Endothelial cell (in vitro differentiated cells): ENCODE measurements at regions not wholly inside any gene's neighbourhood (a gene's known extent, or its start where the extent isn't known, plus 50 kb on each side); places are given as distances from the start of the nearest gene placed in this dataset.

ENCODE experiments used
- DNase-seq: peaks from one replicate; pipeline ENCODE4 v3.0.0; 2021; ENCODE audit warnings: low spot score
- H3K27ac Mint-ChIP-seq: one replicate; pipeline ENCODE4 v1.8.0; 2021; ENCODE audit warnings: mixed read lengths, inconsistent platforms; ENCODE audit not compliant: unreplicated experiment
- H3K27me3 Mint-ChIP-seq: one replicate; pipeline ENCODE4 v1.8.0; 2021; ENCODE audit warnings: mild to moderate bottlenecking, moderate library complexity, mixed read lengths, inconsistent platforms; ENCODE audit not compliant: unreplicated experiment
- H3K36me3 Mint-ChIP-seq: one replicate; pipeline ENCODE4 v1.8.0; 2021; ENCODE audit warnings: mild to moderate bottlenecking, low read depth, mixed read lengths, inconsistent platforms; ENCODE audit not compliant: unreplicated experiment
- H3K4me1 Mint-ChIP-seq: one replicate; pipeline ENCODE4 v1.8.0; 2021; ENCODE audit warnings: mild to moderate bottlenecking, mixed read lengths, inconsistent platforms; ENCODE audit not compliant: unreplicated experiment
- H3K4me3 Mint-ChIP-seq: one replicate; pipeline ENCODE4 v1.8.0; 2021; ENCODE audit warnings: mild to moderate bottlenecking, mixed read lengths, inconsistent platforms; ENCODE audit not compliant: unreplicated experiment
- H3K9me3 Mint-ChIP-seq: one replicate; pipeline ENCODE4 v1.8.0; 2021; ENCODE audit warnings: mixed read lengths, inconsistent platforms; ENCODE audit not compliant: unreplicated experiment
- CTCF ChIP-seq: fragments of 200-600 bp; sonication (generic); IDR thresholded peaks from one replicate; pipeline ENCODE4 v1.5.0; 2021; ENCODE audit warnings: antibody characterized with exemption; ENCODE audit not compliant: unreplicated experiment

- Mint-ChIP-seq H3K27ac (no peak overlapping the region), H3K9me3 (no peaks in the 10 kb centered on the region), H3K4me3 (no peak overlapping the region), H3K27me3 (no peaks in the 10 kb centered on the region), H3K4me1 (peaks cover 10% of the 10 kb centered on the region), H3K36me3 (no peaks in the 10 kb centered on the region)
- no peak for TF ChIP-seq CTCF
- DNase-seq = no peak
These were observed 468.5 kb upstream of the MKI67 start for GRCh38 chr10:128594688-128595087.

DNA sequence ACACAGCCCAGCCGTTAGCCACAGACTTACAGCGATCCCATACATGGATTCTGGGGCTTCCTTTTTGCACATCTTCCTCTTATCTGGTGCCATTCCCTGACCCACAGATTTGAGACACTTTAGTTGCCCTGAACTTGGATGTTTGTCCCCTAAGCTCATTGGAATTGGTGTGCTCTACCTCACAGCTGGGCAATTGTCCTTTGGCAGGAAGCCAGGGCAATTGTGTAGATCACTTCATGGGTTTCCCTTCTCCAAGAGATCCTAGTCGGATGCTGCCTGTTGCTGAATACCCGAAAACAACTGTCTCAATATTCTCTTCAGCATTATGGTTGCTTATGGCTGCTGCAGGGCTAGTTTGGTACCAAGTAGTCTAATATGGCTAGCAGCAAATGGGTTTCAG is 470.7 kb upstream of the MKI67 start:
- no peak for TF ChIP-seq CTCF
- Mint-ChIP-seq H3K27me3 (no peaks in the 10 kb centered on the region), H3K27ac (no peak overlapping the region), H3K4me1 (peaks cover 15% of the 10 kb centered on the region), H3K9me3 (no peaks in the 10 kb centered on the region), H3K36me3 (no peaks in the 10 kb centered on the region), H3K4me3 (no peak overlapping the region)
- DNase-seq = no peak

GRCh38 chr10:128599030-128599429 is 472.8 kb upstream of the MKI67 start:
- Mint-ChIP-seq H3K27ac (no peak overlapping the region), H3K9me3 (no peaks in the 10 kb centered on the region), H3K27me3 (peaks cover 2% of the 10 kb centered on the region), H3K4me3 (no peak overlapping the region), H3K4me1 (peaks cover 15% of the 10 kb centered on the region), H3K36me3 (no peaks in the 10 kb centered on the region)
- no peak for DNase-seq
- no peak for TF ChIP-seq CTCF

DNA sequence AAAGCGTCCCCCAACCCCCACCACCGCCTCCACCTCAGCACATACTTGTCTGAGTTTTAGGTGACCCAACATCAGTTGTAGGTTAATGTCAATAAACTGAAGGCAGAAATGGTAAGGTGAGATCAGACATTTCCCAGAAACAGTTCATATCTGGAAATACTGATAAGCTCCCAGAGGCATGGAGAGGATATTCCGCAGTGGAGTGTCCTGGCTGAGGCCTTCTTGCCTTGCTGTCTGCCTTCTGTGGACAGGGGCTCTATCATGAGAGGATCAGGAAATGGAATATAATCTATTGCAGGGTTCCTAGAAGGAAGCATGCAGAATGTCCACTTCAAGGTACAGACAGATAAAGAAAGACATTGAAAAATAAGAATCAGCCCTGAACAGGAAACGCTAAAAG is 473.3 kb upstream of the MKI67 start:
- Mint-ChIP-seq H3K36me3 (no peaks in the 10 kb centered on the region), H3K27ac (no peak overlapping the region), H3K4me3 (no peak overlapping the region), H3K4me1 (peaks cover 15% of the 10 kb centered on the region), H3K9me3 (no peaks in the 10 kb centered on the region), H3K27me3 (peaks cover 2% of the 10 kb centered on the region)
- no peak for DNase-seq
- TF ChIP-seq CTCF = no peak

GRCh38 chr10:128602183-128602582 is 476.0 kb upstream of the MKI67 start:
- H3K4me1 Mint-ChIP-seq = peaks cover 14% of the 10 kb centered on the region
- H3K27me3 Mint-ChIP-seq = peaks cover 4% of the 10 kb centered on the region
- DNase-seq = no peak
- TF ChIP-seq CTCF = no peak
- no peak overlapping the region for H3K4me3 Mint-ChIP-seq
- H3K9me3 Mint-ChIP-seq = no peaks in the 10 kb centered on the region
- H3K27ac Mint-ChIP-seq = no peak overlapping the region
- H3K36me3 Mint-ChIP-seq = no peaks in the 10 kb centered on the region
